C4-2B (cell line): ENCODE measurements at regions not wholly inside any gene's neighbourhood (a gene's known extent, or its start where the extent isn't known, plus 50 kb on each side); places are given as distances from the start of the nearest gene placed in this dataset.

ENCODE experiments used
- CTCF ChIP-seq: fragments of 450-650 bp; conservative IDR thresholded peaks from 2 replicates; pipeline ENCODE4 v1.5.1; 2017; ENCODE audit warnings: mild to moderate bottlenecking
- ZFX ChIP-seq: fragments of 450-650 bp; IDR thresholded peaks from 2 replicates; pipeline ENCODE4 v1.6.1; 2017

DNA sequence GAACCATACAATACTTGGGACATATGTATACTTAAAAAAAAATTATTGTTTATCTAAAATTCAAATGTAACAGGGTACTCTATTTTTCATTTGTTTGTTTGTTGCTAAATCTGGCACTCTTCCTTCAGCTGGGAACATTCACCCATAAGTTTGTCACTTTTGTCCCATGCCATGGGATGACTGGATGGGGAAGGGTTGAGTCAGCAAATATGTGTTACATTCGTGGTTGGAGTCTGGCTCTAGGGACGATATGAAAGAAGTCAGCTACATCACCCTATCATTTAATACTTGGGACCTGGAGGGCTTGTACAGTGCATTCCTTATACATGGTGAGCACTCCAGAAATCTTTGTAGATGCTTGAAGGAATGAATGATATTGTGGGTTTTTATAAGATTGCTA lies 131.3 kb downstream of the IPO8 start:
- TF ChIP-seq CTCF, result no peak
- TF ChIP-seq ZFX, result no peak
